SK-N-MC (cell line): ENCODE measurements at regions not wholly inside any gene's neighbourhood (a gene's known extent, or its start where the extent isn't known, plus 50 kb on each side); places are given as distances from the start of the nearest gene placed in this dataset.
A peak's percentile ranks its signal among the peaks of the same experiment; 100 is the strongest.

Experiments
- DNase-seq: peaks from one replicate; pipeline ENCODE4 v3.0.0-alpha.2; 2011; ENCODE audit warnings: low read depth, low spot score
- H3K27ac ChIP-seq: fragments of 200-600 bp; sonication (generic); 2 replicates; pipeline ENCODE4 v1.5.1; 2016; ENCODE audit warnings: mixed run types
- H3K36me3 ChIP-seq: fragments of 200-600 bp; sonication (generic); 2 replicates; pipeline ENCODE4 v1.6.1; 2017; ENCODE audit warnings: antibody characterized with exemption, low read length, mixed read lengths; ENCODE audit not compliant: insufficient read depth
- H3K4me3 ChIP-seq: fragments of 200-600 bp; sonication (generic); 2 replicates; pipeline ENCODE4 v1.5.1; 2016
- H3K9ac ChIP-seq: fragments of 200-600 bp; sonication (generic); 2 replicates; pipeline ENCODE4 v1.8.0; 2017; ENCODE audit warnings: mixed run types, mixed read lengths; ENCODE audit not compliant: insufficient read length
- H3K9me3 ChIP-seq: fragments of 200-600 bp; sonication (generic); 2 replicates; pipeline ENCODE4 v1.6.1; 2017; ENCODE audit warnings: low read depth, mild to moderate bottlenecking, antibody characterized with exemption, low read length, moderate library complexity, mixed read lengths
- EZH2 ChIP-seq: fragments of 200-600 bp; sonication (generic); IDR thresholded peaks from one replicate; pipeline ENCODE4 v1.6.1; 2017; ENCODE audit warnings: antibody characterized with exemption
- FOXP2 ChIP-seq: optimal IDR thresholded peaks from 2 replicates; pipeline ENCODE3; 2011; ENCODE audit warnings: mild to moderate bottlenecking, moderate library complexity; ENCODE audit not compliant: insufficient read depth; ENCODE audit errors: extremely low read length, control extremely low read depth
- POLR2AphosphoS5 ChIP-seq: IDR thresholded peaks from 2 replicates; pipeline ENCODE4 v1.6.1; 2012; ENCODE audit warnings: mild to moderate bottlenecking, low read depth, low read length, borderline replicate concordance

- H3K36me3 ChIP-seq = no peaks in the 10 kb centered on the region
- no peak overlapping the region for H3K9ac ChIP-seq
- H3K4me3 ChIP-seq = no peak overlapping the region
- no peak overlapping the region for H3K27ac ChIP-seq
- TF ChIP-seq EZH2 = no peak
- no peak for DNase-seq
- H3K9me3 ChIP-seq = no peaks in the 10 kb centered on the region
Measured at GRCh38 chr2:220850116-220850515, 722.0 kb downstream of the EPHA4 start.

- DNase-seq = no peak
- Histone ChIP-seq H3K4me3 (no peak overlapping the region), H3K9ac (no peak overlapping the region), H3K9me3 (no peaks in the 10 kb centered on the region), H3K36me3 (no peaks in the 10 kb centered on the region), H3K27ac (no peak overlapping the region)
- no peak for TF ChIP-seq EZH2
- TF ChIP-seq POLR2AphosphoS5 = no peak
- no peak for TF ChIP-seq FOXP2
Measured at GRCh38 chr2:220855296-220855695, 716.8 kb downstream of the EPHA4 start.

GRCh38 chr2:220856486-220856885 is 715.6 kb downstream of the EPHA4 start:
- H3K4me3 ChIP-seq = no peak overlapping the region
- TF ChIP-seq POLR2AphosphoS5 (no peak), EZH2 (no peak)
- H3K9ac ChIP-seq = no peak overlapping the region
- no peak for DNase-seq
- H3K36me3 ChIP-seq = no peaks in the 10 kb centered on the region
- no peak overlapping the region for H3K27ac ChIP-seq
- no peaks in the 10 kb centered on the region for H3K9me3 ChIP-seq

GRCh38 chr2:220857368-220857767 is 714.7 kb downstream of the EPHA4 start:
- no peaks in the 10 kb centered on the region for H3K9me3 ChIP-seq
- no peak overlapping the region for H3K4me3 ChIP-seq
- H3K9ac ChIP-seq = no peak overlapping the region
- no peak overlapping the region for H3K27ac ChIP-seq
- DNase-seq = no peak
- no peak for TF ChIP-seq FOXP2
- no peak for TF ChIP-seq POLR2AphosphoS5
- H3K36me3 ChIP-seq = no peaks in the 10 kb centered on the region

DNA sequence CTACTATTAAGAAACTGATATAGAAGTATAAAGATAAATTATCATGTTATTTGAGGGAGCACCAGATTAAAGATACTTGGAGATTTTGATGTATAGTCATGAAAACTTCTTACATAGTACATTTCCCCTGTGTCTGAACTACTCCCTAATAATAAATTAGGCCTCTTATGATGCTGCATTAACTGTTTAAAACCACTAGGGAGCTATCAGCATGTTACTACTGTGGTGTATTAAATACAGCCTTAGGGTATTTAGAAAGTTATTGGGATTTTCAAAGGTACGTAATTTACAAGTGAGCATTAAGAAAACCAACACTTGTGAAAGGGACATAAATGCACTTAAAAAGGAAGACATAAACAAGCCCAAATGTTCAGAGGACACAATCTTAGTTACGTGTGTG is 714.0 kb downstream of the EPHA4 start:
- peak; percentile 51 for DNase-seq
- Histone ChIP-seq H3K9me3 (no peaks in the 10 kb centered on the region), H3K36me3 (no peaks in the 10 kb centered on the region), H3K9ac (no peak overlapping the region), H3K4me3 (no peak overlapping the region; the same call in 1 of the 2 replicates), H3K27ac (no peak overlapping the region)
- TF ChIP-seq FOXP2 = no peak
- no peak for TF ChIP-seq EZH2
- no peak for TF ChIP-seq POLR2AphosphoS5

- H3K27ac ChIP-seq = no peak overlapping the region
- no peaks in the 10 kb centered on the region for H3K36me3 ChIP-seq
- H3K9me3 ChIP-seq = no peaks in the 10 kb centered on the region
- H3K9ac ChIP-seq = no peak overlapping the region
- TF ChIP-seq FOXP2 (no peak), POLR2AphosphoS5 (no peak), EZH2 (no peak)
- no peak for DNase-seq
- no peak overlapping the region for H3K4me3 ChIP-seq
Measured at GRCh38 chr2:220871909-220872308, 700.2 kb downstream of the EPHA4 start.

- Histone ChIP-seq H3K9me3 (no peaks in the 10 kb centered on the region), H3K36me3 (no peaks in the 10 kb centered on the region), H3K9ac (no peak overlapping the region), H3K4me3 (no peak overlapping the region), H3K27ac (no peak overlapping the region)
- no peak for TF ChIP-seq EZH2
- no peak for TF ChIP-seq FOXP2
- no peak for TF ChIP-seq POLR2AphosphoS5
- DNase-seq = no peak
Measured at GRCh38 chr2:220876080-220876824, 695.9 kb downstream of the EPHA4 start.

DNA sequence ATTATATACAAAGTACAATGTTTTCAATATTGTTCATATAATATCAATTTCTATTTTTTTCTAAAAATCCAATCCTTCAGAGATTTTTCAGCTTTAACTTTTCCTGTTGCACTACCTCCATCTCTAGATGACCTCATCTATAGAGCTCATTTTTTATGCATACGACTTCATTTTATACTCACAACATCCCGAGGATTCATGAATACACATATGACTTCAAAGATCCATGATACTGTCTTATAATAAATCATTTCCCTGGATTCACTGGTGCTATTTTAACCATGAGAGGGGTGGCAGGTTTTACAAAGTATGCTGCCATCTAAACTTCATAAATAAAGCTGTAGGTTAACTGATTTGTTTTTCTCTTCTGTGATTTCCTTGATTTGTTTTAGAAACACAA is 694.6 kb downstream of the EPHA4 start:
- Histone ChIP-seq H3K9ac (no peak overlapping the region), H3K36me3 (no peaks in the 10 kb centered on the region), H3K27ac (no peak overlapping the region), H3K9me3 (no peaks in the 10 kb centered on the region), H3K4me3 (no peak overlapping the region)
- TF ChIP-seq EZH2 (no peak), FOXP2 (no peak), POLR2AphosphoS5 (no peak)
- DNase-seq = no peak

GRCh38 chr2:220877897-220878296 is 694.2 kb downstream of the EPHA4 start:
- Histone ChIP-seq H3K9ac (no peak overlapping the region), H3K9me3 (no peaks in the 10 kb centered on the region)

More at GRCh38 chr2:220877897-220878296, 694.2 kb downstream of the EPHA4 start:
- Histone ChIP-seq H3K36me3 (no peaks in the 10 kb centered on the region), H3K27ac (no peak overlapping the region), H3K4me3 (no peak overlapping the region)
- no peak for DNase-seq
- TF ChIP-seq EZH2 (no peak), FOXP2 (no peak), POLR2AphosphoS5 (no peak)
